HL-60 (cell line): ENCODE measurements at regions not wholly inside any gene's neighbourhood (a gene's known extent, or its start where the extent isn't known, plus 50 kb on each side); places are given as distances from the start of the nearest gene placed in this dataset.

Source experiments
- DNase-seq, 2 experiments: peaks; one replicate each; pipeline ENCODE4 v3.0.0-alpha.2; 2010 to 2020; ENCODE audit warnings: low read depth in 1 of 2, low spot score in 1 of 2
- H3K27ac ChIP-seq: fragments of 250-450 bp; sonication (Bioruptor Pico); replicated peaks from 2 replicates; pipeline ENCODE4 v1.5.1; 2020; ENCODE audit warnings: mild to moderate bottlenecking, moderate library complexity
- H3K27me3 ChIP-seq: fragments of 250-450 bp; sonication (Bioruptor Pico); 2 replicates; pipeline ENCODE4 v1.5.1; 2021; ENCODE audit warnings: mild to moderate bottlenecking, moderate library complexity; ENCODE audit not compliant: insufficient read depth, poor library complexity, severe bottlenecking
- H3K4me3 ChIP-seq: replicated peaks from 2 replicates; pipeline ENCODE4 v1.5.1; 2011; ENCODE audit warnings: mild to moderate bottlenecking, control low read depth, low read length; ENCODE audit not compliant: insufficient read depth
- GABPA ChIP-seq: IDR thresholded peaks from 2 replicates; pipeline ENCODE4 v1.6.1; 2012; ENCODE audit warnings: low read depth
- POLR2AphosphoS5 ChIP-seq: IDR thresholded peaks from 2 replicates; pipeline ENCODE4 v1.6.1; 2012; ENCODE audit warnings: low read depth
- SPI1 ChIP-seq: IDR thresholded peaks from 2 replicates; pipeline ENCODE4 v1.6.1; 2012; ENCODE audit warnings: low read depth, mild to moderate bottlenecking, borderline replicate concordance
- TF ChIP-seq, protein P1 (sequence below): IDR thresholded peaks from 2 replicates; pipeline ENCODE4 v1.6.1; 2012; ENCODE audit warnings: low read depth; ENCODE audit not compliant: insufficient replicate concordance
- TF ChIP-seq, protein P2 (sequence below): IDR thresholded peaks from one replicate; pipeline ENCODE4 v1.5.1; 2011; ENCODE audit warnings: low read length, control low read depth, inconsistent platforms; ENCODE audit not compliant: insufficient read depth

DNA sequence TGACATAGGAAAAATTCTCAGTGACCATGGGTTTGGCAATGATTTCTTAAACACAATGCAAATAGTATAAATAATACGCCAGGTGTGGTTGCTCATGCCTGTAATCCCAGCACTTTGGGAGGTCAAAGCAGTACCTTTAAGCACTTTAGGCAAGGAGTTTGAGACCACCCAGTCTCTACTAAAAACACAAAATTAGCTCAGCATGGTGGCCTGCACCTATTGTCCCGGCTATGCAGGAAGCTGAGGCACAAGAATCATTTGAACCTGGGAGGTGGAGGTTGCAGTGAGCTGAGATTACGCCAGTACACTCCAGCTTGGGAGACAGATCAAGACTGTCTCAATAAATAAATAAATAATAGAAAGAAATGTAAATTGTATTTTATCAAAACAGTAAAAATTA is 356.5 kb upstream of the SLITRK6 start:
- TF ChIP-seq GABPA (no peak), POLR2AphosphoS5 (no peak), SPI1 (no peak)
- TF ChIP-seq, protein P1, sequence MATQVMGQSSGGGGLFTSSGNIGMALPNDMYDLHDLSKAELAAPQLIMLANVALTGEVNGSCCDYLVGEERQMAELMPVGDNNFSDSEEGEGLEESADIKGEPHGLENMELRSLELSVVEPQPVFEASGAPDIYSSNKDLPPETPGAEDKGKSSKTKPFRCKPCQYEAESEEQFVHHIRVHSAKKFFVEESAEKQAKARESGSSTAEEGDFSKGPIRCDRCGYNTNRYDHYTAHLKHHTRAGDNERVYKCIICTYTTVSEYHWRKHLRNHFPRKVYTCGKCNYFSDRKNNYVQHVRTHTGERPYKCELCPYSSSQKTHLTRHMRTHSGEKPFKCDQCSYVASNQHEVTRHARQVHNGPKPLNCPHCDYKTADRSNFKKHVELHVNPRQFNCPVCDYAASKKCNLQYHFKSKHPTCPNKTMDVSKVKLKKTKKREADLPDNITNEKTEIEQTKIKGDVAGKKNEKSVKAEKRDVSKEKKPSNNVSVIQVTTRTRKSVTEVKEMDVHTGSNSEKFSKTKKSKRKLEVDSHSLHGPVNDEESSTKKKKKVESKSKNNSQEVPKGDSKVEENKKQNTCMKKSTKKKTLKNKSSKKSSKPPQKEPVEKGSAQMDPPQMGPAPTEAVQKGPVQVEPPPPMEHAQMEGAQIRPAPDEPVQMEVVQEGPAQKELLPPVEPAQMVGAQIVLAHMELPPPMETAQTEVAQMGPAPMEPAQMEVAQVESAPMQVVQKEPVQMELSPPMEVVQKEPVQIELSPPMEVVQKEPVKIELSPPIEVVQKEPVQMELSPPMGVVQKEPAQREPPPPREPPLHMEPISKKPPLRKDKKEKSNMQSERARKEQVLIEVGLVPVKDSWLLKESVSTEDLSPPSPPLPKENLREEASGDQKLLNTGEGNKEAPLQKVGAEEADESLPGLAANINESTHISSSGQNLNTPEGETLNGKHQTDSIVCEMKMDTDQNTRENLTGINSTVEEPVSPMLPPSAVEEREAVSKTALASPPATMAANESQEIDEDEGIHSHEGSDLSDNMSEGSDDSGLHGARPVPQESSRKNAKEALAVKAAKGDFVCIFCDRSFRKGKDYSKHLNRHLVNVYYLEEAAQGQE = no peak
- TF ChIP-seq, protein P2, sequence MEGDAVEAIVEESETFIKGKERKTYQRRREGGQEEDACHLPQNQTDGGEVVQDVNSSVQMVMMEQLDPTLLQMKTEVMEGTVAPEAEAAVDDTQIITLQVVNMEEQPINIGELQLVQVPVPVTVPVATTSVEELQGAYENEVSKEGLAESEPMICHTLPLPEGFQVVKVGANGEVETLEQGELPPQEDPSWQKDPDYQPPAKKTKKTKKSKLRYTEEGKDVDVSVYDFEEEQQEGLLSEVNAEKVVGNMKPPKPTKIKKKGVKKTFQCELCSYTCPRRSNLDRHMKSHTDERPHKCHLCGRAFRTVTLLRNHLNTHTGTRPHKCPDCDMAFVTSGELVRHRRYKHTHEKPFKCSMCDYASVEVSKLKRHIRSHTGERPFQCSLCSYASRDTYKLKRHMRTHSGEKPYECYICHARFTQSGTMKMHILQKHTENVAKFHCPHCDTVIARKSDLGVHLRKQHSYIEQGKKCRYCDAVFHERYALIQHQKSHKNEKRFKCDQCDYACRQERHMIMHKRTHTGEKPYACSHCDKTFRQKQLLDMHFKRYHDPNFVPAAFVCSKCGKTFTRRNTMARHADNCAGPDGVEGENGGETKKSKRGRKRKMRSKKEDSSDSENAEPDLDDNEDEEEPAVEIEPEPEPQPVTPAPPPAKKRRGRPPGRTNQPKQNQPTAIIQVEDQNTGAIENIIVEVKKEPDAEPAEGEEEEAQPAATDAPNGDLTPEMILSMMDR = no peak
- Histone ChIP-seq H3K4me3 (no peak overlapping the region), H3K27ac (no peak overlapping the region), H3K27me3 (no peaks in the 10 kb centered on the region)
- DNase-seq = no peak

DNA sequence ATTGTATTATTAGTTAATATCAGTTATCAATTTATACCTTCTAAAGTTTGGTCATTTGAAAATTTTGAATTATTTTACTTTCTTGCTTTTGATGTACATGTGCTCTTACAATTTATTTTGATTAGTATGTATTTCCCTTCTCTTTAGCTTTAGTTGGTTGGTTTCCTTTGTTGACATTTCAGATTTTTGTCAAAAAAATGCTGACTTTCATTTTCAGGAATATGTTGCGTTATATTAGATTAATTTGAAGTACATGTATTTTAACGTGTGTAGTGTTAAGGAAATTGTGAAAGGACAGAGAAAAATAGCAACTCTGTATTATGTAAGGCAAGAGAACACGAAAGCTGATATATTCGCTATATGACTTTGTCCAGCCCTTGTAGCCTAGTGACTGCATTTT is 342.9 kb upstream of the SLITRK6 start:
- no peak for DNase-seq

DNA sequence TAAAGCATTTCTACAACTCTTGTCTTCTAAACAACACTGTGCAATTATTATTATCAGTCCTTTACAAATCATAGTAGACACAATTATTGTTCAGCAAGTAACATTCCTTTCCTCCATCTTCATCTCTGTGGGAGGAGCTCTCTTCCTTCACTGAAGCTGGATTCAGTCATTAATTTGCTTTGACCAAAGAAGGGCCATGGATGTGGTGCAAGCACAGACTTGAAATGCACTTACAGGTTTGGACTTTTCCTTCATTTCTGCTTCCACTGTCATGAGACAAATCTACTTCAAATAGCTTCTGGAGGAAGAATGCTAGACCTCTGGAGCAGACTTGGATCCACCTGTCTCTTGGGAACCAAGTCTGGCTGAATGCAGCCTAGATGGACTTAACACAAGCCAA is 336.6 kb upstream of the SLITRK6 start:
- TF ChIP-seq POLR2AphosphoS5 (no peak), SPI1 (no peak), GABPA (no peak)
- TF ChIP-seq, protein P1 = no peak
- TF ChIP-seq, protein P2 = no peak
- no peak overlapping the region for H3K4me3 ChIP-seq
- no peak overlapping the region for H3K27ac ChIP-seq
- H3K27me3 ChIP-seq = no peaks in the 10 kb centered on the region
- no peak for DNase-seq

More for the DNA sequence above, 342.9 kb upstream of the SLITRK6 start:
- Histone ChIP-seq H3K27me3 (no peaks in the 10 kb centered on the region), H3K27ac (no peak overlapping the region), H3K4me3 (no peak overlapping the region)
- TF ChIP-seq, protein P1 = no peak
- no peak for TF ChIP-seq POLR2AphosphoS5

DNA sequence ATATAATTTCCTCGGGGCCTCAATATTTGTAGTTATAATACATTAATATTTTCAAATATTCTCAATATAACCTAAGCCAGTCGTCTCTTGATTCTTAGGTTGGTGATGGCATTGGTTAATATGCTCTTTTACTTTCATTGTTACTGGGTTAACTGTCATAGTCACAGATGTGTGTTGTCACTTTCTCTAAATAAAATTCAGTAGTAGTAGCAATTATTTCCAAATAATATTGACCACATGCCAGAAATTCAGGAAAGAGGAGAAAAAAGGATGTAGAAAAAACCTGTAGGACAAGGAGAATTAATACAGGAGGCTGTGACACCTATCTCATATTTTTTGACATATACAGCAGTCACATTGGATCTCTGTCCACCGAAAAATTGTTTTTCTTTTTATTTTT is 322.7 kb upstream of the SLITRK6 start:
- H3K27ac ChIP-seq = no peak overlapping the region
- no peak for TF ChIP-seq SPI1
- no peak for TF ChIP-seq GABPA
- TF ChIP-seq, protein P2 = no peak
- no peak for TF ChIP-seq POLR2AphosphoS5
- TF ChIP-seq, protein P1 = no peak
- no peak overlapping the region for H3K4me3 ChIP-seq
- H3K27me3 ChIP-seq = no peaks in the 10 kb centered on the region
- no peak for DNase-seq
